ENCODE measurements at regions not wholly inside any gene's neighbourhood (a gene's known extent, or its start where the extent isn't known, plus 50 kb on each side); places are given as distances from the start of the nearest gene placed in this dataset.
"Not testable (repeated sequence)": the region's sequence is repeated elsewhere in the genome, so short reads cannot be mapped to it uniquely, and the experiment has no call there.

GRCh38 chr2:150266931-150267330, 220.5 kb downstream of the RND3 start:
- no peaks in the 10 kb centered on the region for H3K4me1 Mint-ChIP-seq (ENCODE audit: low read depth)
- H3K27ac Mint-ChIP-seq, result no peak overlapping the region
- ATAC-seq (replicated peaks in 1 of 2) (no peak), DNase-seq (no peak)
- H3K9me3 Mint-ChIP-seq, result peaks cover 0 to 5% of the 10 kb centered on the region in 2 donors
- H3K27me3 Mint-ChIP-seq (ENCODE audit: low read depth), result no peaks in the 10 kb centered on the region
- H3K36me3 Mint-ChIP-seq (ENCODE audit: insufficient read depth in 2 of 2), result no peaks in the 10 kb centered on the region
- H3K4me3 Mint-ChIP-seq, result no peak overlapping the region

- Mint-ChIP-seq H3K4me3 (no peak overlapping the region), H3K9me3 (peaks cover 0 to 5% of the 10 kb centered on the region in 2 donors), H3K27me3 (ENCODE audit: low read depth) (no peaks in the 10 kb centered on the region), H3K27ac (no peak overlapping the region), H3K4me1 (ENCODE audit: low read depth) (no peaks in the 10 kb centered on the region), H3K36me3 (ENCODE audit: insufficient read depth in 2 of 2) (no peaks in the 10 kb centered on the region)
- DNase-seq (no peak), ATAC-seq (replicated peaks in 1 of 2) (no peak)
These were observed 223.0 kb downstream of the RND3 start for GRCh38 chr2:150264442-150264841.

- no peak for DNase-seq
- no peak for ATAC-seq (replicated peaks in 1 of 2)
- H3K4me3 Mint-ChIP-seq, result no peak overlapping the region
- H3K27ac Mint-ChIP-seq, result no peak overlapping the region
- no peaks in the 10 kb centered on the region for H3K4me1 Mint-ChIP-seq (ENCODE audit: low read depth)
- peaks cover 2 to 5% of the 10 kb centered on the region in 2 donors for H3K9me3 Mint-ChIP-seq
- H3K36me3 Mint-ChIP-seq (ENCODE audit: insufficient read depth in 2 of 2), result no peaks in the 10 kb centered on the region
- H3K27me3 Mint-ChIP-seq (ENCODE audit: low read depth), result no peaks in the 10 kb centered on the region
These were observed 225.8 kb downstream of the RND3 start for GRCh38 chr2:150261691-150262090.

- Mint-ChIP-seq H3K27ac (no peak overlapping the region), H3K9me3 (peaks cover 2 to 5% of the 10 kb centered on the region in 2 donors), H3K4me1 (ENCODE audit: low read depth) (no peaks in the 10 kb centered on the region), H3K27me3 (ENCODE audit: low read depth) (no peaks in the 10 kb centered on the region), H3K4me3 (no peak overlapping the region), H3K36me3 (ENCODE audit: insufficient read depth in 2 of 2) (no peaks in the 10 kb centered on the region)
- no peak for DNase-seq
- ATAC-seq (replicated peaks in 1 of 2), result no peak
These were observed 226.8 kb downstream of the RND3 start for GRCh38 chr2:150260636-150261035.

- ATAC-seq (replicated peaks in 1 of 2) (no peak), DNase-seq (no peak)
- Mint-ChIP-seq H3K9me3 (peaks cover 2 to 5% of the 10 kb centered on the region in 2 donors), H3K4me3 (no peak overlapping the region), H3K36me3 (ENCODE audit: insufficient read depth in 2 of 2) (no peaks in the 10 kb centered on the region), H3K27me3 (ENCODE audit: low read depth) (no peaks in the 10 kb centered on the region), H3K27ac (no peak overlapping the region), H3K4me1 (ENCODE audit: low read depth) (no peaks in the 10 kb centered on the region)
These were observed 227.7 kb downstream of the RND3 start for GRCh38 chr2:150259746-150260145.

- no peaks in the 10 kb centered on the region for H3K27me3 Mint-ChIP-seq (ENCODE audit: low read depth)
- DNase-seq, result no peak
- no peaks in the 10 kb centered on the region for H3K36me3 Mint-ChIP-seq (ENCODE audit: insufficient read depth in 2 of 2)
- no peak for ATAC-seq (replicated peaks in 1 of 2)
- no peaks in the 10 kb centered on the region for H3K4me1 Mint-ChIP-seq (ENCODE audit: low read depth)
- H3K4me3 Mint-ChIP-seq, result no peak overlapping the region
- peaks cover 2 to 5% of the 10 kb centered on the region in 2 donors for H3K9me3 Mint-ChIP-seq
- H3K27ac Mint-ChIP-seq, result no peak overlapping the region
These were observed 228.6 kb downstream of the RND3 start for GRCh38 chr2:150258781-150259307.

GRCh38 chr2:150256736-150257135, 230.7 kb downstream of the RND3 start:
- H3K4me3 Mint-ChIP-seq, result no peak overlapping the region
- no peaks in the 10 kb centered on the region for H3K36me3 Mint-ChIP-seq (ENCODE audit: insufficient read depth in 2 of 2)
- no peaks in the 10 kb centered on the region for H3K27me3 Mint-ChIP-seq (ENCODE audit: low read depth)
- H3K27ac Mint-ChIP-seq, result no peak overlapping the region
- ATAC-seq (replicated peaks in 1 of 2) (no peak), DNase-seq (no peak)
- peaks cover 0 to 4% of the 10 kb centered on the region in 2 donors for H3K9me3 Mint-ChIP-seq
- H3K4me1 Mint-ChIP-seq (ENCODE audit: low read depth), result no peaks in the 10 kb centered on the region

- Mint-ChIP-seq H3K4me3 (no peak overlapping the region), H3K9me3 (peaks cover 0 to 4% of the 10 kb centered on the region in 2 donors), H3K27ac (no peak overlapping the region), H3K27me3 (ENCODE audit: low read depth) (no peaks in the 10 kb centered on the region), H3K4me1 (ENCODE audit: low read depth) (no peaks in the 10 kb centered on the region), H3K36me3 (ENCODE audit: insufficient read depth in 2 of 2) (no peaks in the 10 kb centered on the region)
- ATAC-seq (replicated peaks in 1 of 2) (no peak), DNase-seq (no peak)
These were observed 231.9 kb downstream of the RND3 start for GRCh38 chr2:150255528-150255927.

- ATAC-seq (replicated peaks in 1 of 2); H3K9me3 Mint-ChIP-seq; H3K36me3 Mint-ChIP-seq (ENCODE audit: insufficient read depth in 2 of 2); DNase-seq; H3K4me1 Mint-ChIP-seq (ENCODE audit: low read depth); H3K27me3 Mint-ChIP-seq (ENCODE audit: low read depth); H3K27ac Mint-ChIP-seq; H3K4me3 Mint-ChIP-seq: not testable (repeated sequence)
These were observed 237.7 kb downstream of the RND3 start for GRCh38 chr2:150249735-150250134.

GRCh38 chr2:150247481-150247880, 240.0 kb downstream of the RND3 start:
- DNase-seq (no peak), ATAC-seq (replicated peaks in 1 of 2) (no peak)
- no peaks in the 10 kb centered on the region for H3K4me1 Mint-ChIP-seq (ENCODE audit: low read depth)
- no peak overlapping the region for H3K4me3 Mint-ChIP-seq
- no peaks in the 10 kb centered on the region for H3K27me3 Mint-ChIP-seq (ENCODE audit: low read depth)
- H3K36me3 Mint-ChIP-seq (ENCODE audit: insufficient read depth in 2 of 2), result no peaks in the 10 kb centered on the region
- H3K27ac Mint-ChIP-seq, result no peak overlapping the region
- H3K9me3 Mint-ChIP-seq, result peaks cover 0 to 2% of the 10 kb centered on the region in 2 donors

GRCh38 chr2:150234787-150235446, 252.6 kb downstream of the RND3 start:
- H3K36me3 Mint-ChIP-seq (ENCODE audit: insufficient read depth in 2 of 2), result no peaks in the 10 kb centered on the region
- ATAC-seq (replicated peaks in 1 of 2), result no peak
- H3K9me3 Mint-ChIP-seq, result peaks cover 0 to 5% of the 10 kb centered on the region in 2 donors
- no peaks in the 10 kb centered on the region for H3K27me3 Mint-ChIP-seq (ENCODE audit: low read depth)
- H3K27ac Mint-ChIP-seq, result no peak overlapping the region
- no peak overlapping the region for H3K4me3 Mint-ChIP-seq
- no peaks in the 10 kb centered on the region for H3K4me1 Mint-ChIP-seq (ENCODE audit: low read depth)
- DNase-seq, result no peak

GRCh38 chr2:150232871-150233270, 254.6 kb downstream of the RND3 start:
- Mint-ChIP-seq H3K27ac (no peak overlapping the region), H3K4me1 (ENCODE audit: low read depth) (no peaks in the 10 kb centered on the region), H3K4me3 (no peak overlapping the region), H3K9me3 (peaks cover 0 to 5% of the 10 kb centered on the region in 2 donors), H3K27me3 (ENCODE audit: low read depth) (no peaks in the 10 kb centered on the region), H3K36me3 (ENCODE audit: insufficient read depth in 2 of 2) (no peaks in the 10 kb centered on the region)
- no peak for ATAC-seq (replicated peaks in 1 of 2)
- no peak for DNase-seq

- no peak for ATAC-seq (replicated peaks in 1 of 2)
- no peak overlapping the region for H3K4me3 Mint-ChIP-seq
These were observed 255.1 kb downstream of the RND3 start for GRCh38 chr2:150232321-150232720.

GRCh38 chr2:150230616-150231015, 256.9 kb downstream of the RND3 start:
- Mint-ChIP-seq H3K27ac (no peak overlapping the region), H3K36me3 (ENCODE audit: insufficient read depth in 2 of 2) (no peaks in the 10 kb centered on the region), H3K27me3 (ENCODE audit: low read depth) (no peaks in the 10 kb centered on the region), H3K4me3 (no peak overlapping the region), H3K9me3 (peaks cover 0 to 3% of the 10 kb centered on the region in 2 donors), H3K4me1 (ENCODE audit: low read depth) (no peaks in the 10 kb centered on the region)
- ATAC-seq (replicated peaks in 1 of 2) (no peak), DNase-seq (no peak)

More at GRCh38 chr2:150232321-150232720, 255.1 kb downstream of the RND3 start:
- Mint-ChIP-seq H3K27me3 (ENCODE audit: low read depth) (no peaks in the 10 kb centered on the region), H3K27ac (no peak overlapping the region), H3K4me1 (ENCODE audit: low read depth) (no peaks in the 10 kb centered on the region), H3K36me3 (ENCODE audit: insufficient read depth in 2 of 2) (no peaks in the 10 kb centered on the region), H3K9me3 (peaks cover 0 to 5% of the 10 kb centered on the region in 2 donors)
- DNase-seq, result no peak

Data from activated T-cell treated with anti-CD3 and anti-CD28 coated beads, Interleukin-2, amount 50 U/mL, for 72 hours (primary cell).